ENCODE measurements at regions not wholly inside any gene's neighbourhood (a gene's known extent, or its start where the extent isn't known, plus 50 kb on each side); places are given as distances from the start of the nearest gene placed in this dataset.
"Not testable (repeated sequence)": the region's sequence is repeated elsewhere in the genome, so short reads cannot be mapped to it uniquely, and the experiment has no call there.

GRCh38 chr2:38149531-38149930 lies 73.6 kb upstream of the CYP1B1 start:
- peaks cover 0 to 3% (median 0%) of the 10 kb centered on the region in 9 donors for H3K9me3 Mint-ChIP-seq
- peaks cover 0 to 13% (median 5%) of the 10 kb centered on the region in 5 donors for H3K27me3 Mint-ChIP-seq
- peaks cover 0 to 10% (median 0%) of the 10 kb centered on the region in 3 donors for H3K36me3 Mint-ChIP-seq
- no peak overlapping the region for H3K27ac Mint-ChIP-seq
- DNase-seq (no peak), ATAC-seq (no peak)
- POLR2A ChIA-PET = no interaction called here
- no peak overlapping the region for H3K4me3 Mint-ChIP-seq
- H3K4me1 Mint-ChIP-seq = peaks cover 0 to 5% (median under 1%) of the 10 kb centered on the region in 4 donors

DNA sequence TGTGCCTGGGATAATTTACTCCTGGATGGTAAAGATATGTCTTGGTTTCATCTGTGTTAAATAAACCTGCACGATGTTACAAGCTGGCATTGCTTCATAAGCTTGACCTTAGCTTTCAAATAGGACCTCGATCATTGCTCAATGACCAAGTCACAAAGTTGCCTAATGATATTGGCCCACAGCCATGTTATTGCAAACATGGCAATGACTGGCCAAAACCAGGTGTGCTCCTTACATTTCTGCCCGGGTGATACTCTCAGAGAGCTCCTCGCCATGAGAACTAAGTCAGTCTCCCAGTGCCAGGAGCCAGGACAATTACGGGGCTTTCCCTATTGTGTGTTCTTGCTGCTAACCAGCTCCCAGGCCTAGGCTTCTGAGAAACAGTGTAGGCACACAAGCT lies 72.5 kb upstream of the CYP1B1 start:
- peaks cover 0 to 10% (median 0%) of the 10 kb centered on the region in 3 donors for H3K36me3 Mint-ChIP-seq
- no peak overlapping the region for H3K27ac Mint-ChIP-seq
- peaks cover 0 to 8% (median 4%) of the 10 kb centered on the region in 5 donors for H3K27me3 Mint-ChIP-seq
- peaks cover 0 to 5% (median under 1%) of the 10 kb centered on the region in 4 donors for H3K4me1 Mint-ChIP-seq
- ATAC-seq (no peak), DNase-seq (no peak)
- POLR2A ChIA-PET = no interaction called here
- H3K9me3 Mint-ChIP-seq = peaks cover 0 to 3% (median 0%) of the 10 kb centered on the region in 9 donors
- no peak overlapping the region for H3K4me3 Mint-ChIP-seq

DNA sequence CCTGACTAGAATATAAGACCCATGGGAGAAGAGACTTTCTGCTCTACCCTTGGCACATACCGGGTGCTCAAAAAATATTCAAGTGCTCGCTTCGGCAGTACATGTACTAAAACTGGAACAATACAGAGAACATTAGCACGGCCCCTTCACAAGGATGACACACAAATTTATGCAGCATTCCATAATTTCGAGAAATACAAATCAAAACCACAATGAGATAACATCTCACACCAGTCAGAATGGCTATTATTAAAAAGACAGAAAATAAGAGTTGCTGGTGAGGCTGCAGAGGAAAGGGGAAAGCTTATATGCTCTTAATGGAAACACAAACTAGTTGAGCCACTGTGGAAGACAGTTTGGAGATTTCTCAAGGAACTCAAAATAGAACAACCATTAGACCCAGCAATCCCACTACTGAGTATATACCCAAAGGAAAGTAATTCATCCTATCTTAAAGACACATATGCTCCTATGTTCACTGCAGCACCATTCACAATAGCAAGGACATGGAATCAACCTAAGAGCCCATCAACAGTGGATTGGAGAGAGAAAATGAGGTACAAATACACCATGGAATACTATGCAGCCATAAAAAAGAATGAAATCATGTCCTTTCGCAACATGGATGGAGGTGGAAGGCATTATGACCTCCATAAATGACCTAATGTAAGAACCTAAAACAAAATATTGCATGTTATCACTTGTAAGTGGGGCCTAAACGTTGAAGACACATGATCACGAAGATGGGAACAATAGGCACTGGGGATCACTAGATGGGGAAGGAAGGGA lies 71.6 kb upstream of the CYP1B1 start:
- POLR2A ChIA-PET = no interaction called here

GRCh38 chr2:38146907-38147307 lies 71.0 kb upstream of the CYP1B1 start:
- no peak for ATAC-seq
- peaks cover 0 to 4% (median 0%) of the 10 kb centered on the region in 9 donors for H3K9me3 Mint-ChIP-seq
- no peak overlapping the region for H3K4me3 Mint-ChIP-seq
- peaks cover 3 to 6% (median 5%) of the 10 kb centered on the region in 5 donors for H3K27me3 Mint-ChIP-seq
- peaks cover 0 to 5% (median under 1%) of the 10 kb centered on the region in 4 donors for H3K4me1 Mint-ChIP-seq
- POLR2A ChIA-PET = no interaction called here
- H3K36me3 Mint-ChIP-seq = peaks cover 0 to 10% (median 0%) of the 10 kb centered on the region in 3 donors
- H3K27ac Mint-ChIP-seq = no peak overlapping the region
- no peak for DNase-seq

More for the DNA sequence above, 71.6 kb upstream of the CYP1B1 start:
- DNase-seq (no peak), ATAC-seq (no peak)
- Mint-ChIP-seq H3K27me3 (peaks cover 0 to 5% (median 3%) of the 10 kb centered on the region in 5 donors), H3K27ac (no peak overlapping the region), H3K36me3 (peaks cover 0 to 10% (median 0%) of the 10 kb centered on the region in 3 donors), H3K4me1 (peaks cover 0 to 5% (median under 1%) of the 10 kb centered on the region in 4 donors), H3K4me3 (no peak overlapping the region), H3K9me3 (peaks cover 0 to 3% (median 0%) of the 10 kb centered on the region in 9 donors)

- DNase-seq = no peak
- no peak for ATAC-seq
- Mint-ChIP-seq H3K27me3 (peaks cover 3 to 7% (median 5%) of the 10 kb centered on the region in 5 donors), H3K4me1 (peaks cover 0 to 5% (median under 1%) of the 10 kb centered on the region in 4 donors), H3K27ac (no peak overlapping the region), H3K4me3 (no peak overlapping the region), H3K9me3 (peaks cover 0 to 5% (median 0%) of the 10 kb centered on the region in 9 donors), H3K36me3 (peaks cover 0 to 10% (median 0%) of the 10 kb centered on the region in 3 donors)
- POLR2A ChIA-PET = no interaction called here
Measured at GRCh38 chr2:38146275-38146906, 70.4 kb upstream of the CYP1B1 start.

GRCh38 chr2:38145236-38145635 lies 69.3 kb upstream of the CYP1B1 start:
- POLR2A ChIA-PET = no interaction called here
- Mint-ChIP-seq H3K27me3 (peaks cover 0 to 6% (median 3%) of the 10 kb centered on the region in 5 donors), H3K36me3 (peaks cover 0 to 10% (median 0%) of the 10 kb centered on the region in 3 donors)

GRCh38 chr2:38142627-38143026 lies 66.7 kb upstream of the CYP1B1 start:
- no peak overlapping the region for H3K27ac Mint-ChIP-seq
- H3K9me3 Mint-ChIP-seq = peaks cover 0 to 5% (median 0%) of the 10 kb centered on the region in 9 donors
- ATAC-seq (no peak), DNase-seq (no peak)
- peaks cover 0 to 7% (median 4%) of the 10 kb centered on the region in 3 donors for H3K36me3 Mint-ChIP-seq
- POLR2A ChIA-PET = no interaction called here
- peaks cover 0 to 5% (median under 1%) of the 10 kb centered on the region in 4 donors for H3K4me1 Mint-ChIP-seq
- no peak overlapping the region for H3K4me3 Mint-ChIP-seq
- H3K27me3 Mint-ChIP-seq = peaks cover 0 to 6% (median 4%) of the 10 kb centered on the region in 5 donors

More at GRCh38 chr2:38145236-38145635, 69.3 kb upstream of the CYP1B1 start:
- no peak overlapping the region for H3K27ac Mint-ChIP-seq
- no peak overlapping the region for H3K4me3 Mint-ChIP-seq
- ATAC-seq (no peak), DNase-seq (no peak)
- H3K4me1 Mint-ChIP-seq = peaks cover 0 to 5% (median under 1%) of the 10 kb centered on the region in 4 donors
- peaks cover 0 to 5% (median 0%) of the 10 kb centered on the region in 9 donors for H3K9me3 Mint-ChIP-seq

DNA sequence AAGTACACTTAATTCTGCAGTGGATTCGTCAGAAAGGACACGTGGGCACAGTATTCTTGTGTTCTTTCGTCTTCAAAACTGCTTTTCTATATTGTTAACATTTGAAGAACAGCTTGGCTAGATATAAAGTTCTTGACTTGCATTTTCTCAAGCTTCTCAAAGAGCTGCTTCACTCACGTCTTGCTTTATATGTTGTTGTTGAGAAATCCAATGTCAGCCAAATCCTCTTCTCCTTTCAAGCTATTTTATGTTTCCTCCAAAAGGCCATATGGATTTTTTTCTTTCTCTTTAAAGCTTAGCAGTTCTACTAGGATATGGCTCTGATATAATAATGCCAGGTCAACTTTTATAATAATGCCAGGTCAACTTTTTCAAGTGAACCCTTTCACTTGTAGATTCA lies 65.5 kb upstream of the CYP1B1 start:
- ATAC-seq (no peak), DNase-seq (no peak)
- H3K27me3 Mint-ChIP-seq = peaks cover 0 to 6% (median 2%) of the 10 kb centered on the region in 5 donors
- no peak overlapping the region for H3K4me3 Mint-ChIP-seq
- peaks cover 0 to 10% (median 1%) of the 10 kb centered on the region in 9 donors for H3K9me3 Mint-ChIP-seq
- H3K27ac Mint-ChIP-seq = no peak overlapping the region
- H3K4me1 Mint-ChIP-seq = no peaks in the 10 kb centered on the region
- H3K36me3 Mint-ChIP-seq = peaks cover 0 to 6% (median 4%) of the 10 kb centered on the region in 3 donors
- POLR2A ChIA-PET = no interaction called here

DNA sequence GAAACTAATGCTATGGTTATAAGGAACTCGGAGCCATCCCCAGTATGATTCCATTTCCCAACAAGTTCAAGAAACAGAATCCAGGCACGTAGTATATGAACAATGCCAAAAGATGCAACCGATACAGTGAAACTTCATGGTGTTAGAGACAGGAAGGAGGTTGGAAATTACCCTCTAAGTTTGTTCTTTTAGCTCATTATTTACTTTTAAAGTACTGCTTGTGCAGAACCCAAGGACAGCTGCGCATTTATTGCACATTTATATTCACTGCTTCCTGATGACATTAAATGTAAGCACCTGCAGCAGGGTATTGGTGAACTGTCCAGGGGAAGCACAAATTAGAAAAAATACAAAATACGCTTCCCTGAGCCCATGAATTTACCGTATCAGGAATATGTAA lies 63.0 kb upstream of the CYP1B1 start:
- POLR2A ChIA-PET = no interaction called here
- Mint-ChIP-seq H3K4me1 (no peaks in the 10 kb centered on the region), H3K27ac (no peak overlapping the region), H3K4me3 (no peak overlapping the region), H3K9me3 (peaks cover 0 to 24% (median 6%) of the 10 kb centered on the region in 9 donors), H3K36me3 (peaks cover 0 to 6% (median 4%) of the 10 kb centered on the region in 3 donors), H3K27me3 (peaks cover 0 to 6% (median 2%) of the 10 kb centered on the region in 5 donors)
- no peak for ATAC-seq
- DNase-seq = no peak

DNA sequence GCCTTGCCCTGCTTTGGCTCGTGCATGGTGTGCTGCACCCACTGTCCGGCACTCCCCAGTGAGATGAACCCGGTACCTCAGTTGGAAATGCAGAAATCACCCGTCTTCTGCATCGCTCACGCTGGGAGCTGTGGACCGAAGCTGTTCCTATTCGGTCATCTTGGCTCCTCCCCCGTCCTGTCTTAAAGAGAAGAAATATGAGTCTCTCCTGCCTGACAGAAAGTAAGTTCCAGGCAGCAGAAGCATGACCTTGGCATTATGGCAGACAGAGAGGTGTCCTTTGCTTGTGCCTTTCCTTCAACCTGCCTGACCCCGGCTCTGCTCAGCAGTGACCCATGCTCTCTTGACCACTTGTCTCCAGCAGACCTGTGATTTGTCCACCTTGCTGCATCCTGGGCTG lies 62.5 kb upstream of the CYP1B1 start:
- ATAC-seq = no peak
- DNase-seq = no peak
- POLR2A ChIA-PET = no interaction called here
- Mint-ChIP-seq H3K4me1 (no peaks in the 10 kb centered on the region), H3K27ac (no peak overlapping the region), H3K4me3 (no peak overlapping the region), H3K36me3 (peaks cover 0 to 6% (median 4%) of the 10 kb centered on the region in 3 donors), H3K9me3 (peaks cover 0 to 24% (median 6%) of the 10 kb centered on the region in 9 donors), H3K27me3 (peaks cover 0 to 6% (median 2%) of the 10 kb centered on the region in 5 donors)

DNA sequence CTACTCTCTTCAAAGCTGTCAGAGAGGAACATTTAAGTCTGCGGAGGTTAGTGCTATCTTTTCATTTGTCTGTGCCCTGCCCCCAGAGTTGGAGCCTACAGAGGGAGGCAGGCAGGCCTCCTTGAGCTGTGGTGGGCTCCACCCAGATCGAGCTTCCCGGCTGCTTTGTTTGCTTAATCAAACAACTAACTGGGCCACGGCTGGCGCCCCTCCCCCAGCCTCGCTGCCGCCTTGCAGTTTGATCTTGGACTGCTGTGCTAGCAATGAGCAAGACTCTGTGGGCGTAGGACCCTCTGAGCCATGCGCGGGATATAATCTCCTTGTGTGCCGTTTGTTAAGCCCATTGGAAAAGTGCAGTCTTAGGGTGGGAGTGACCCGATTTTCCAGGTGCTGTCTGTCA lies 62.0 kb upstream of the CYP1B1 start:
- DNase-seq, H3K27ac Mint-ChIP-seq, ATAC-seq, H3K4me1 Mint-ChIP-seq, H3K36me3 Mint-ChIP-seq, POLR2A ChIA-PET, H3K27me3 Mint-ChIP-seq, H3K4me3 Mint-ChIP-seq: not testable (repeated sequence)
- peaks cover 0 to 24% (median 6%) of the 10 kb centered on the region in 9 donors for H3K9me3 Mint-ChIP-seq

- no peak for DNase-seq
- Mint-ChIP-seq H3K36me3 (peaks cover 2 to 18% (median 16%) of the 10 kb centered on the region in 3 donors), H3K27me3 (peaks cover 0 to under 1% (median 0%) of the 10 kb centered on the region in 5 donors), H3K9me3 (peaks cover 0 to 35% (median 24%) of the 10 kb centered on the region in 9 donors), H3K27ac (no peak overlapping the region), H3K4me1 (peaks cover 0 to 9% (median 0%) of the 10 kb centered on the region in 4 donors), H3K4me3 (no peak overlapping the region)
- ATAC-seq = no peak
- POLR2A ChIA-PET = no interaction called here
Measured at GRCh38 chr2:38131676-38132075, 55.7 kb upstream of the CYP1B1 start.

DNA sequence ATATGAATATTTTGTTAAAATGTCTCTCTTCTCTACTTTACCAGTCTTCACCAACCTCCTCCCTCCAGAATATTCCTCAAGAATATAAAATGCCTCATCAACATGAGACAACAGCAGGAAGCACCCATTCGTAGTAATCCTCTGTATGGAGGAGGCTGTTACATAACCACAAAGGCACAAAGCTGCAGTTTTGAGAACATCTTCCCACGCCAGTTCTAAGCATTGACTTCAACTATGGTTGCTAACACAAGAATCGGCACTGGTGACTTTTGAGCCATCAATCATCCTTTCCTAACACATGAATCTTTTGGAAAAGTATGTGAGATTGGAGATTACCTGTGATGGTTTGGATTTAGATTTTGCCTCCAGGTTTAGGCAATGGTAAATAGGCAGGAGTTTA lies 54.9 kb upstream of the CYP1B1 start:
- Mint-ChIP-seq H3K4me1 (peaks cover 0 to 9% (median 0%) of the 10 kb centered on the region in 4 donors), H3K36me3 (peaks cover 2 to 23% (median 16%) of the 10 kb centered on the region in 3 donors), H3K9me3 (peaks cover 0 to 34% (median 26%) of the 10 kb centered on the region in 9 donors), H3K27me3 (peaks cover 0 to 1% (median 0%) of the 10 kb centered on the region in 5 donors), H3K4me3 (no peak overlapping the region), H3K27ac (no peak overlapping the region)
- DNase-seq (no peak), ATAC-seq (no peak)
- POLR2A ChIA-PET = no interaction called here

Measured in naive thymus-derived CD8-positive, alpha-beta T cell (primary cell).